H9 (cell line): ENCODE measurements at regions not wholly inside any gene's neighbourhood (a gene's known extent, or its start where the extent isn't known, plus 50 kb on each side); places are given as distances from the start of the nearest gene placed in this dataset.

Experiments
- DNase-seq: peaks from one replicate; pipeline ENCODE4 v3.0.0-alpha.2; 2017
- H2AFZ ChIP-seq: one replicate; pipeline ENCODE4 v1.6.1; 2013; ENCODE audit warnings: mild to moderate bottlenecking, low read length, control low read depth, moderate library complexity
- H2AK5ac ChIP-seq: 2 replicates; pipeline ENCODE4 v1.6.1; 2013; ENCODE audit warnings: low read length, control low read depth, mixed read lengths; ENCODE audit not compliant: insufficient read length
- H2BK120ac ChIP-seq: one replicate; pipeline ENCODE4 v1.6.1; 2013; ENCODE audit warnings: low read depth, mild to moderate bottlenecking, low read length, control low read depth, inconsistent platforms; ENCODE audit not compliant: poor library complexity, severe bottlenecking
- H2BK12ac ChIP-seq: 2 replicates; pipeline ENCODE4 v1.6.1; 2013; ENCODE audit warnings: low read length, control low read depth, mixed read lengths, low read depth; ENCODE audit not compliant: insufficient read length
- H2BK15ac ChIP-seq: 2 replicates; pipeline ENCODE4 v1.6.1; 2013; ENCODE audit warnings: low read depth, low read length, control low read depth
- H2BK20ac ChIP-seq: one replicate; pipeline ENCODE4 v1.6.1; 2013; ENCODE audit warnings: low read depth, mild to moderate bottlenecking, low read length, control low read depth, inconsistent platforms; ENCODE audit not compliant: poor library complexity, severe bottlenecking
- H2BK5ac ChIP-seq: 2 replicates; pipeline ENCODE4 v1.6.1; 2013; ENCODE audit warnings: low read length, control low read depth, mixed read lengths; ENCODE audit not compliant: insufficient read length
- H3K14ac ChIP-seq: 2 replicates; pipeline ENCODE4 v1.6.1; 2013; ENCODE audit warnings: low read length, control low read depth; ENCODE audit not compliant: insufficient read depth
- H3K18ac ChIP-seq: 2 replicates; pipeline ENCODE4 v1.6.1; 2013; ENCODE audit warnings: low read depth, mild to moderate bottlenecking, mixed read lengths, low read length, control low read depth; ENCODE audit not compliant: insufficient read length
- H3K23ac ChIP-seq: 2 replicates; pipeline ENCODE4 v1.6.1; 2013; ENCODE audit warnings: low read length, control low read depth, mixed read lengths, low read depth; ENCODE audit not compliant: insufficient read length
- H3K23me2 ChIP-seq: 2 replicates; pipeline ENCODE4 v1.6.1; 2013; ENCODE audit warnings: low read depth, mild to moderate bottlenecking, mixed read lengths, low read length, control low read depth; ENCODE audit not compliant: insufficient read length, poor library complexity, severe bottlenecking
- H3K27ac ChIP-seq: 2 replicates; pipeline ENCODE4 v1.5.1; 2013; ENCODE audit warnings: low read length, control low read depth, mixed read lengths, low read depth; ENCODE audit not compliant: insufficient read length
- H3K27me3 ChIP-seq: 2 replicates; pipeline ENCODE4 v1.6.1; 2013; ENCODE audit warnings: low read length, control low read depth, inconsistent platforms; ENCODE audit not compliant: insufficient read depth
- H3K4ac ChIP-seq: 2 replicates; pipeline ENCODE4 v1.6.1; 2013; ENCODE audit warnings: low read depth, mild to moderate bottlenecking, control low read depth, inconsistent platforms, low read length, moderate library complexity
- H3K4me1 ChIP-seq: 2 replicates; pipeline ENCODE4 v1.6.1; 2013; ENCODE audit warnings: low read length, control low read depth, inconsistent platforms; ENCODE audit not compliant: insufficient read depth
- H3K4me2 ChIP-seq: 2 replicates; pipeline ENCODE4 v1.6.1; 2013; ENCODE audit warnings: low read length, control low read depth, mixed read lengths; ENCODE audit not compliant: insufficient read length, insufficient read depth
- H3K56ac ChIP-seq: 2 replicates; pipeline ENCODE4 v1.6.1; 2013; ENCODE audit warnings: low read depth, mild to moderate bottlenecking, mixed read lengths, low read length, control low read depth; ENCODE audit not compliant: insufficient read length
- H3K79me1 ChIP-seq: 2 replicates; pipeline ENCODE4 v1.6.1; 2013; ENCODE audit warnings: low read depth, mild to moderate bottlenecking, moderate library complexity, low read length, control low read depth, inconsistent platforms; ENCODE audit not compliant: insufficient read depth, poor library complexity, severe bottlenecking
- H3K79me2 ChIP-seq: 2 replicates; pipeline ENCODE4 v1.6.1; 2013; ENCODE audit warnings: low read length, control low read depth, inconsistent platforms; ENCODE audit not compliant: insufficient read depth
- H3K9ac ChIP-seq: 2 replicates; pipeline ENCODE4 v1.6.1; 2013; ENCODE audit warnings: low read length, control low read depth, mixed read lengths; ENCODE audit not compliant: insufficient read length; ENCODE audit errors: extremely low read depth
- H3K9me3 ChIP-seq: one replicate; pipeline ENCODE4 v1.6.1; 2013; ENCODE audit warnings: low read depth, low read length, inconsistent platforms; ENCODE audit not compliant: control insufficient read depth
- H3T11ph ChIP-seq: one replicate; pipeline ENCODE4 v1.6.1; 2013; ENCODE audit warnings: mild to moderate bottlenecking, low read length, control low read depth, inconsistent platforms
- H4K20me1 ChIP-seq: one replicate; pipeline ENCODE4 v1.6.1; 2013; ENCODE audit not compliant: control insufficient read depth, insufficient read length, insufficient read depth
- H4K5ac ChIP-seq: 2 replicates; pipeline ENCODE4 v1.6.1; 2013; ENCODE audit warnings: low read depth, mild to moderate bottlenecking, mixed read lengths, low read length, control low read depth; ENCODE audit not compliant: insufficient read length
- H4K8ac ChIP-seq: replicated peaks from 2 replicates; pipeline ENCODE4 v1.6.1; 2013; ENCODE audit warnings: low read length, control low read depth, mixed read lengths, low read depth; ENCODE audit not compliant: insufficient read length
- H4K91ac ChIP-seq: 2 replicates; pipeline ENCODE4 v1.6.1; 2013; ENCODE audit warnings: low read depth, mild to moderate bottlenecking, moderate library complexity, mixed read lengths, low read length, control low read depth; ENCODE audit not compliant: insufficient read length
- H3K27ac Mint-ChIP-seq, 3 experiments: 2 replicates in 2 of 3; 3 replicates in 1 of 3; pipeline ENCODE4 v1.8.0; 2020 to 2021; ENCODE audit warnings: mixed read lengths in 3 of 3, mild to moderate bottlenecking in 1 of 3, moderate library complexity in 1 of 3
- H3K27me3 Mint-ChIP-seq: 2 replicates; pipeline ENCODE4 v1.8.0; 2021; ENCODE audit warnings: low read depth, mild to moderate bottlenecking, moderate library complexity, mixed read lengths
- H3K36me3 Mint-ChIP-seq, 3 experiments: 2 replicates in 2 of 3; 3 replicates in 1 of 3; pipeline ENCODE4 v1.8.0; 2020 to 2021; ENCODE audit warnings: low read depth in 3 of 3, mixed read lengths in 3 of 3; ENCODE audit not compliant: insufficient read depth in 1 of 3
- H3K4me1 Mint-ChIP-seq, 2 experiments: 2 replicates each; pipeline ENCODE4 v1.8.0; 2020; ENCODE audit warnings: mixed read lengths in 2 of 2
- H3K4me3 Mint-ChIP-seq, 2 experiments: 2 replicates in 1 of 2; 3 replicates in 1 of 2; pipeline ENCODE4 v1.8.0; 2020 to 2021; ENCODE audit warnings: mild to moderate bottlenecking in 2 of 2, mixed read lengths in 2 of 2, moderate library complexity in 1 of 2
- H3K9me3 Mint-ChIP-seq, 2 experiments: 2 replicates in 1 of 2; 3 replicates in 1 of 2; pipeline ENCODE4 v1.8.0; 2020; ENCODE audit warnings: mild to moderate bottlenecking in 2 of 2, mixed read lengths in 2 of 2, moderate library complexity in 1 of 2
- CTCF ChIP-seq: fragments of 200-600 bp; sonication (generic); conservative IDR thresholded peaks from 3 replicates; pipeline ENCODE4 v1.8.0; 2021; ENCODE audit warnings: antibody characterized with exemption, mild to moderate bottlenecking
- WGBS: extraction: QIAGEN DNeasy Blood & Tissue Kit; methylation state at CpG from one replicate; pipeline ENCODE4 v1.1.7; 2013; ENCODE audit warnings: missing lambda C conversion rate, low lambda C conversion rate, mixed read lengths; ENCODE audit not compliant: insufficient read length; ENCODE audit errors: extremely low coverage; 5-methylcytosine and 5-hydroxymethylcytosine counted together

DNA sequence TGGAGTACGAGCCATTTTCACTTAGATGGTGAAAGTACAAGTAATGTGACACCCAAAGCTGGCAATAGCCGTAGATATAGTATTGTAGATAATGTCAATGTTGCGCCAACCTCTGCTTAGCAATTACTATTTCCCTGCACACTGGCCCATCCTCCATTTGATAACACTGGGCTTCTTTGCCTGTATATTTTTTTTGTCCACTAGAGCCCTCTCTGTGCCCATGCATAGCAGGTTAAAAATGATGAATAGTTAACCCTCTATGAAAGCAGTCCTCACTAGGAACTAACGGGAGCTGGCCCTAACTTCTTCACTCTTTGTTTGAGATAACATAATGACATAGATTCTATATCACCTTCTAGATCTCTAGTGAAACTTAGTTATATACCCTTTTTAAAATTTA, 416.8 kb downstream of the TUSC1 start:
- no peaks in the 10 kb centered on the region for H3K27me3 ChIP-seq
- H3K79me1 ChIP-seq, result no peaks in the 10 kb centered on the region
- DNase-seq, result no peak
- Mint-ChIP-seq H3K9me3 (peaks cover 2 to 3% of the 10 kb centered on the region in 2 experiments; a peak in 2 of 5 replicates), H3K36me3 (0 out of 7 replicates have a peak, but pooled peaks cover 0 to 2% (median 0%) of the 10 kb centered on the region in 3 experiments), H3K27me3 (no peaks in the 10 kb centered on the region), H3K4me3 (no peak overlapping the region), H3K4me1 (peaks cover 7 to 10% of the 10 kb centered on the region in 2 experiments; a peak in 3 of 4 replicates), H3K27ac (no peak overlapping the region; a peak in 1 of 7 replicates)
- H3K79me2 ChIP-seq, result no peaks in the 10 kb centered on the region
- H3K4me1 ChIP-seq, result no peaks in the 10 kb centered on the region
- no peak overlapping the region for H2BK12ac ChIP-seq
- no peak overlapping the region for H2BK15ac ChIP-seq
- H3K9ac ChIP-seq, result no peak overlapping the region
- no peak overlapping the region for H4K5ac ChIP-seq
- H2BK120ac ChIP-seq, result no peak overlapping the region
- no peak overlapping the region for H2BK5ac ChIP-seq
- no peak overlapping the region for H2BK20ac ChIP-seq
- no peak overlapping the region for H3K4me2 ChIP-seq
- no peak overlapping the region for H3T11ph ChIP-seq
- H4K8ac ChIP-seq, result no peak overlapping the region
- no peaks in the 10 kb centered on the region for H3K23me2 ChIP-seq
- no peak overlapping the region for H3K18ac ChIP-seq
- H4K20me1 ChIP-seq, result no peaks in the 10 kb centered on the region
- 0 out of 3 replicates have a peak, but pooled peaks have one; percentile 14 for TF ChIP-seq CTCF
- no peaks in the 10 kb centered on the region for H3K9me3 ChIP-seq
- no CpG with 5 or more reads among the region's 4 CpGs for WGBS
- H2AK5ac ChIP-seq, result no peak overlapping the region
- no peak overlapping the region for H4K91ac ChIP-seq
- H3K4ac ChIP-seq, result no peak overlapping the region
- no peak overlapping the region for H3K56ac ChIP-seq
- no peak overlapping the region for H3K23ac ChIP-seq
- H3K27ac ChIP-seq, result no peak overlapping the region
- H3K14ac ChIP-seq, result no peak overlapping the region
- no peak overlapping the region for H2AFZ ChIP-seq
